ENCODE measurements at regions not wholly inside any gene's neighbourhood (a gene's known extent, or its start where the extent isn't known, plus 50 kb on each side); places are given as distances from the start of the nearest gene placed in this dataset.

DNA sequence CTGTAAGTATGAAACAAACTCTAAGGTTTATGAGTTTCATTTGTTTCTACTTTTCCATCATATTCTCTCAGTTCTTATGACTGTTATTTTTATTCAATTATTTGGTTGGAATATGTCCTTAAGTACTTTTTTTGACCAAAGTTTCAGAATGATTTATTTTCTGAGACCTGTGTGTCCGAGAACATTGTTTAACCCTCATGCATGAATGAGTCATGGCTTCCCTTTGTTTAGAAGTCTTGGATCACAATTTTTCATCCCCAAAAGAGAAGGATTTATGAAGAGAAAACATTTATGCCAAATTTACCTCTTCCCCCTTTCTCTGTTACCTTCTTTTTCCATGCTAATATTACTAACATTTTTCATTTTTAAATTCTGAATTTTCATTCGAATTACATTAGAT, 518.0 kb upstream of the NR2F2 start:
- no peaks in the 10 kb centered on the region for H3K79me2 ChIP-seq (ENCODE audit: insufficient read depth)
- H3F3A ChIP-seq (replicated peaks; ENCODE audit: insufficient read depth) = no peaks in the 10 kb centered on the region
- no peak overlapping the region for H3K9ac ChIP-seq
- no peaks in the 10 kb centered on the region for H4K20me1 ChIP-seq (ENCODE audit: insufficient read depth)
- H3K27ac ChIP-seq (ENCODE audit: low read depth in 2 of 2, low read length in 1 of 2) = no peak overlapping the region
- H3K4me3 ChIP-seq (ENCODE audit: low read depth in 2 of 2, low read length in 1 of 2) = no peak overlapping the region
- WGBS (ENCODE audit: low lambda C conversion rate) = 4% methylated on average over 2 of the region's 2 CpGs
- no peak overlapping the region for H2AFZ ChIP-seq (ENCODE audit: low read depth)
- DNase-seq = no peak
- H3K9me2 ChIP-seq = no peaks in the 10 kb centered on the region
- TF ChIP-seq PBX3 (IDR thresholded peaks at IDR 0.05) = no peak
- no peak for TF ChIP-seq YY1 (IDR thresholded peaks at IDR 0.05; ENCODE audit: low read depth)
- no peaks in the 10 kb centered on the region for H3K36me3 ChIP-seq (replicated peaks in 1 of 2; ENCODE audit: control insufficient read depth in 1 of 2, insufficient read depth in 2 of 2, low read length in 1 of 2)
- no peak overlapping the region for H3K4me2 ChIP-seq
- H3K9me3 ChIP-seq = no peaks in the 10 kb centered on the region
- H3K27me3 ChIP-seq (ENCODE audit: insufficient read depth) = no peaks in the 10 kb centered on the region
- ChIA-PET POLR2A (no interaction called here), CTCF (no interaction called here)
- no peaks in the 10 kb centered on the region for H3K4me1 ChIP-seq (ENCODE audit: control insufficient read depth in 1 of 2, insufficient read depth in 2 of 2, low read depth in 1 of 2, low read length in 1 of 2)

GRCh38 chr15:95814908-95815307, 515.6 kb upstream of the NR2F2 start:
- H3K4me1 ChIP-seq (ENCODE audit: control insufficient read depth in 1 of 2, insufficient read depth in 2 of 2, low read depth in 1 of 2, low read length in 1 of 2) = no peaks in the 10 kb centered on the region
- no peak for DNase-seq
- H4K20me1 ChIP-seq (ENCODE audit: insufficient read depth) = no peaks in the 10 kb centered on the region
- H3K4me3 ChIP-seq (ENCODE audit: low read depth in 2 of 2, low read length in 1 of 2) = no peak overlapping the region
- ChIA-PET POLR2A (no interaction called here), CTCF (no interaction called here)
- no peak overlapping the region for H2AFZ ChIP-seq (ENCODE audit: low read depth)
- H3K9me2 ChIP-seq = no peaks in the 10 kb centered on the region
- H3K27me3 ChIP-seq (ENCODE audit: insufficient read depth) = no peaks in the 10 kb centered on the region
- no peaks in the 10 kb centered on the region for H3K36me3 ChIP-seq (replicated peaks in 1 of 2; ENCODE audit: control insufficient read depth in 1 of 2, insufficient read depth in 2 of 2, low read length in 1 of 2)
- H3K79me2 ChIP-seq (ENCODE audit: insufficient read depth) = no peaks in the 10 kb centered on the region
- no peaks in the 10 kb centered on the region for H3K9me3 ChIP-seq
- WGBS (ENCODE audit: low lambda C conversion rate) = 23% methylated on average over 3 of the region's 3 CpGs
- H3K27ac ChIP-seq (ENCODE audit: low read depth in 2 of 2, low read length in 1 of 2) = no peak overlapping the region
- no peak overlapping the region for H3K4me2 ChIP-seq
- TF ChIP-seq EP300 (IDR thresholded peaks at IDR 0.05; ENCODE audit: borderline replicate concordance in 1 of 2, low read depth in 1 of 2, low read length in 1 of 2) = no peak
- TF ChIP-seq, protein P1, sequence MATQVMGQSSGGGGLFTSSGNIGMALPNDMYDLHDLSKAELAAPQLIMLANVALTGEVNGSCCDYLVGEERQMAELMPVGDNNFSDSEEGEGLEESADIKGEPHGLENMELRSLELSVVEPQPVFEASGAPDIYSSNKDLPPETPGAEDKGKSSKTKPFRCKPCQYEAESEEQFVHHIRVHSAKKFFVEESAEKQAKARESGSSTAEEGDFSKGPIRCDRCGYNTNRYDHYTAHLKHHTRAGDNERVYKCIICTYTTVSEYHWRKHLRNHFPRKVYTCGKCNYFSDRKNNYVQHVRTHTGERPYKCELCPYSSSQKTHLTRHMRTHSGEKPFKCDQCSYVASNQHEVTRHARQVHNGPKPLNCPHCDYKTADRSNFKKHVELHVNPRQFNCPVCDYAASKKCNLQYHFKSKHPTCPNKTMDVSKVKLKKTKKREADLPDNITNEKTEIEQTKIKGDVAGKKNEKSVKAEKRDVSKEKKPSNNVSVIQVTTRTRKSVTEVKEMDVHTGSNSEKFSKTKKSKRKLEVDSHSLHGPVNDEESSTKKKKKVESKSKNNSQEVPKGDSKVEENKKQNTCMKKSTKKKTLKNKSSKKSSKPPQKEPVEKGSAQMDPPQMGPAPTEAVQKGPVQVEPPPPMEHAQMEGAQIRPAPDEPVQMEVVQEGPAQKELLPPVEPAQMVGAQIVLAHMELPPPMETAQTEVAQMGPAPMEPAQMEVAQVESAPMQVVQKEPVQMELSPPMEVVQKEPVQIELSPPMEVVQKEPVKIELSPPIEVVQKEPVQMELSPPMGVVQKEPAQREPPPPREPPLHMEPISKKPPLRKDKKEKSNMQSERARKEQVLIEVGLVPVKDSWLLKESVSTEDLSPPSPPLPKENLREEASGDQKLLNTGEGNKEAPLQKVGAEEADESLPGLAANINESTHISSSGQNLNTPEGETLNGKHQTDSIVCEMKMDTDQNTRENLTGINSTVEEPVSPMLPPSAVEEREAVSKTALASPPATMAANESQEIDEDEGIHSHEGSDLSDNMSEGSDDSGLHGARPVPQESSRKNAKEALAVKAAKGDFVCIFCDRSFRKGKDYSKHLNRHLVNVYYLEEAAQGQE (IDR thresholded peaks at IDR 0.05; ENCODE audit: low read depth, low read length) = no peak
- no peaks in the 10 kb centered on the region for H3F3A ChIP-seq (replicated peaks; ENCODE audit: insufficient read depth)
- no peak overlapping the region for H3K9ac ChIP-seq

GRCh38 chr15:95816591-95816990, 513.9 kb upstream of the NR2F2 start:
- Histone ChIP-seq H3F3A (replicated peaks; ENCODE audit: insufficient read depth) (no peaks in the 10 kb centered on the region), H3K4me3 (ENCODE audit: low read depth in 2 of 2, low read length in 1 of 2) (no peak overlapping the region), H2AFZ (ENCODE audit: low read depth) (no peak overlapping the region), H3K27me3 (ENCODE audit: insufficient read depth) (no peaks in the 10 kb centered on the region), H3K4me1 (ENCODE audit: control insufficient read depth in 1 of 2, insufficient read depth in 2 of 2, low read depth in 1 of 2, low read length in 1 of 2) (no peaks in the 10 kb centered on the region), H3K9me2 (no peaks in the 10 kb centered on the region), H4K20me1 (ENCODE audit: insufficient read depth) (no peaks in the 10 kb centered on the region), H3K36me3 (replicated peaks in 1 of 2; ENCODE audit: control insufficient read depth in 1 of 2, insufficient read depth in 2 of 2, low read length in 1 of 2) (no peaks in the 10 kb centered on the region), H3K79me2 (ENCODE audit: insufficient read depth) (no peaks in the 10 kb centered on the region), H3K9me3 (no peaks in the 10 kb centered on the region), H3K4me2 (no peak overlapping the region), H3K9ac (no peak overlapping the region), H3K27ac (ENCODE audit: low read depth in 2 of 2, low read length in 1 of 2) (no peak overlapping the region)
- WGBS (ENCODE audit: low lambda C conversion rate) = 22% methylated on average over 4 of the region's 4 CpGs
- DNase-seq = no peak
- POLR2A ChIA-PET = no interaction called here
- CTCF ChIA-PET = no interaction called here
- no peak for TF ChIP-seq CHD2 (IDR thresholded peaks at IDR 0.05; ENCODE audit: low read length, partially characterized antibody)
- TF ChIP-seq, protein P2, sequence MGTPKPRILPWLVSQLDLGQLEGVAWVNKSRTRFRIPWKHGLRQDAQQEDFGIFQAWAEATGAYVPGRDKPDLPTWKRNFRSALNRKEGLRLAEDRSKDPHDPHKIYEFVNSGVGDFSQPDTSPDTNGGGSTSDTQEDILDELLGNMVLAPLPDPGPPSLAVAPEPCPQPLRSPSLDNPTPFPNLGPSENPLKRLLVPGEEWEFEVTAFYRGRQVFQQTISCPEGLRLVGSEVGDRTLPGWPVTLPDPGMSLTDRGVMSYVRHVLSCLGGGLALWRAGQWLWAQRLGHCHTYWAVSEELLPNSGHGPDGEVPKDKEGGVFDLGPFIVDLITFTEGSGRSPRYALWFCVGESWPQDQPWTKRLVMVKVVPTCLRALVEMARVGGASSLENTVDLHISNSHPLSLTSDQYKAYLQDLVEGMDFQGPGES (IDR thresholded peaks at IDR 0.05; ENCODE audit: low read depth, low read length) = no peak
- no peak for TF ChIP-seq MEF2A (IDR thresholded peaks at IDR 0.05; ENCODE audit: borderline replicate concordance, low read depth)
- TF ChIP-seq MXI1 (IDR thresholded peaks at IDR 0.05; ENCODE audit: low read depth, low read length) = no peak
